Islet precursor cell (in vitro differentiated cells): ENCODE measurements at regions not wholly inside any gene's neighbourhood (a gene's known extent, or its start where the extent isn't known, plus 50 kb on each side); places are given as distances from the start of the nearest gene placed in this dataset.

Source experiments
- DNase-seq: peaks from one replicate; pipeline ENCODE4 v3.0.0-alpha.2; 2018

GRCh38 chr19:46911456-46911855 lies 50.7 kb downstream of the ARHGAP35 start:
- DNase-seq: no peak

- no peak for DNase-seq
These were observed 52.5 kb downstream of the ARHGAP35 start for GRCh38 chr19:46913198-46913851.

DNA sequence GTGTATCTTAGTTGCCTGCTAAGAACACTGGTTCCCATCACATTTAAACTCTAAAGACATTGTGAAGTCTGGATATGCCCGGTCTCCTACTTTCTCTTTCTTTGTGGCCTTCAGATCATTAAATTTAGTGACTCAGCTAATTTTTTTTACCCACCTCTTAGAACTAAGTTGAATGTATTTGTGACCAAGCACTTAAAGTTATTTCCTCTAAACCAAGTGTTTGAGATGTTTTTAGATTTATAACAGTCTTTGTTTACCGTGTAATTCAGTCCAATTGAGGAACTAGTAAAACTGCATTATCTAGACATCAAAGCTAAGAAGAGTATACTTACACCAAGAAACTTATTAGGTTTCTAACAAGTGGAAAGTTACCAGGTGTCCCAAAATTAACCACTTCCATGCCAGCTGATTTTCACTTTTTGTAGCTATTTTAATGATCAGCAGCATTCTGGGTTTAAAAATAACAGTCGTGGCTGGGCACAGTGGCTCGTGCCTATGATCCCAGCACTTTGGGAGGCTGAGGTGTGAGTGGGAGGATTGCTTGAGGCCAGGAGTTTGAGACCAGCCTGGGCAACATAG lies 53.1 kb downstream of the ARHGAP35 start:
- DNase-seq: no peak

- no peak for DNase-seq
These were observed 54.6 kb downstream of the ARHGAP35 start for GRCh38 chr19:46915386-46915785.

DNA sequence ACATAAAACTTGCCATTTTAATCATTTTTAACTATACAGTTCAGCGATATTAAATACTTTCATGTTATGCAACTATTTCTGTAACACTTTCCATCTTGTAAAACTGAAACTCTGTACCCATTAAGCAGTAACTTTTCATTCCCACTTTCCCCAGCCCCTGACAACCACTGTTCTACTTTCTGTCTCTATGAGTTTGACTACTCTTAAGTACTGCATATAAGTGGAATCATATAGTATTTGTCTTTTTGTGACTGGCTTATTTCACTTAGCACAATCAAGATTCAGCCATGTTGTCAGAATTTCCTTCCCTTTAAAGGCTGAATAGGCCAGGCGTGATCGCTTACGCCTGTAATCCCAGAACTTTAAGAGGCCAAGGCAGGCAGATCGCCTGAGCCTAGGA lies 56.2 kb downstream of the ARHGAP35 start:
- DNase-seq: no peak

GRCh38 chr19:46919324-46919723 lies 58.5 kb downstream of the ARHGAP35 start:
- DNase-seq: peak; percentile 76

- no peak for DNase-seq
These were observed 59.6 kb downstream of the ARHGAP35 start for GRCh38 chr19:46920362-46920761.

GRCh38 chr19:46921071-46921470 lies 60.3 kb downstream of the ARHGAP35 start:
- DNase-seq: no peak

GRCh38 chr19:46922465-46922864 lies 61.7 kb downstream of the ARHGAP35 start:
- DNase-seq: no peak

DNA sequence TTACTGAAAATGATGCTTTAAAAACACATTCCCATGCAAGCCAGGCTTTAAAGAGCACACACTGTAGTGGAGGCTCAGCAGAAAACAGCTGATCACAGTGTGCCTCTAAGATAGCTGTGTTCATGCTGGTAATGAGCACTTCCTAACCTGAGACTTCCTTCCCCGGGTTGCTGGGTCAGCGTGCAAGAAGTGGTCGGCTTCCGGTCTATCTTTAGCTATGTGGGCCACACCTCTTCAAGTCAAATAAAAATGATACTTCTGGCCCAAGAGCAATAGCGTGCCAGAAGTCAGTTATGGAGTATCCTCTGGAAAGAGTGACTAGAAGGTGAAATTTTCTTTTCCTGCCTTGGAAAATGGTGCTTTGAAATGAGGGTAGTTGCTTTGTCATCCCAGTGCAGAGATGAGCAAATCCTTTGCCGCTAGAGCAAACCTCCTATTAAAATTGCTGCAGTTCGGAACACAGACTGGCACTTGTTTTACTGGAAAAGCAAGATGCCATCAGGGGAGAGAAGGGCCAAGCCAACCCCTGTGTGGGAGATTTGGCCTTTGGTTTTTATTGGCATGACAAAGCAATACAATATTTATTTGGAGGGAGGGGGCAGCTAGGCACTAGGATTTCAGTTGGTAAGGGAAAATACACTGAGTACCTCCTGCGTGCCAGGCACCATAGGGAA lies 64.2 kb downstream of the ARHGAP35 start:
- DNase-seq: no peak

DNA sequence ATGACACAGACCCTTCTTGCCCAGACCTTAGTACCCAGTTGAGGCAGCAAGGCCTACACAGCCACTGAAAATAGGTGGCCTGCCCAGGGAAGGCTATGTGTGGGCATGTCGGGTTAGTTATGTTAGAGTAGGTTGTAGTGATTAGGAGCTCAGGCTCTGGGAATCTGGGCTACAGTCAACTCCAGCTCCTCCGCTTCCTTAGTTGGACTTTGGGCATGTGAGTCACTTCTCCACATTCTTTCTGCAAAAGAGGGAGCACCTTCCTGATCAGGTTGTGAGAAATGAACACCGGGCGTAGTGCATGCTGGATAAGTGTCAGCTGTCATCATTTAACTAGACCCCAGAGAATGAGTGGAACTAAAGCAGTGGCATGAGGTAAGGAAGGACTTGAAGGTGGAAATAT lies 64.8 kb downstream of the ARHGAP35 start:
- DNase-seq: peak; percentile 67

GRCh38 chr19:46926170-46927071 lies 65.6 kb downstream of the ARHGAP35 start:
- DNase-seq: no peak

GRCh38 chr19:46927106-46927505 lies 66.3 kb downstream of the ARHGAP35 start:
- DNase-seq: no peak

GRCh38 chr19:46927893-46928292 lies 67.1 kb downstream of the ARHGAP35 start:
- no peak for DNase-seq

GRCh38 chr19:46928951-46929350 lies 68.2 kb downstream of the ARHGAP35 start:
- no peak for DNase-seq

DNA sequence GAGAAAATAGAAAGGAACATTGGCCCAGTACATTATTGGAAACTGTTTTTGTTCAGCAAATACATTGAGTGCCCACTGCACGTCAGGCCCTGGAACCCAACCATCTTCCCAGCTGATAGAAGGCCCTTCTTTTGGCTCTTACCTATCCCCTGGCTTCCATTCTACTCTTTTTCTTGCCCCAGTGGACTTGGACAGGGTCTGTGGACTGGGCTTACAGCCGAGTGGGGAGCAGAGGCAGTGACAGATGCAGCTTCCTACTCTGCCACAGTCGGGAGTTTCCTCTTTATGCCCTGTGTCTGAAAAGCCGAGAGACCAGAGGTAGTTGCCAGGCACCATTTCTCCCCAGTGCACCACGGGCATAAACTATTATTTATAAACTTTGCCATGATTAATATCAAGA lies 70.4 kb downstream of the ARHGAP35 start:
- DNase-seq: no peak

DNA sequence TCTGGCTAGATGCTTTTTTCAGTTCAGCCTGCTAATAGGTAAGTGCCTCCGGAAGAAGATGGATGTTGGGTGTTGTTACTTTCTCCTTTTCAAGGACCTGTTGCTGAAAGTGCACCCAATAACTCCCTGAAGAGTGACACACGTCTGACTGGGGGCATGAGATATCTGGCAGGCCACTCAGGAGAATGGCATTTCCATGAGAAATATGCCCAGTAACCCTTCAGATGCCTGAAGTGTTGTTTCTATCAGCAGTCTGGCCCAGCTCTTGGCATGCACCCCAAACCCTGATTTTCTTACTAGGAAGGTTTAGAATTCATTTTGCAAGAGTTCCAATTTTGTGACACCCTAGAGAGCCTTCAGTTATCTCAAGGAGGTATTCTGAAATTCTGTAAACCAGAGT lies 71.5 kb downstream of the ARHGAP35 start:
- no peak for DNase-seq

DNA sequence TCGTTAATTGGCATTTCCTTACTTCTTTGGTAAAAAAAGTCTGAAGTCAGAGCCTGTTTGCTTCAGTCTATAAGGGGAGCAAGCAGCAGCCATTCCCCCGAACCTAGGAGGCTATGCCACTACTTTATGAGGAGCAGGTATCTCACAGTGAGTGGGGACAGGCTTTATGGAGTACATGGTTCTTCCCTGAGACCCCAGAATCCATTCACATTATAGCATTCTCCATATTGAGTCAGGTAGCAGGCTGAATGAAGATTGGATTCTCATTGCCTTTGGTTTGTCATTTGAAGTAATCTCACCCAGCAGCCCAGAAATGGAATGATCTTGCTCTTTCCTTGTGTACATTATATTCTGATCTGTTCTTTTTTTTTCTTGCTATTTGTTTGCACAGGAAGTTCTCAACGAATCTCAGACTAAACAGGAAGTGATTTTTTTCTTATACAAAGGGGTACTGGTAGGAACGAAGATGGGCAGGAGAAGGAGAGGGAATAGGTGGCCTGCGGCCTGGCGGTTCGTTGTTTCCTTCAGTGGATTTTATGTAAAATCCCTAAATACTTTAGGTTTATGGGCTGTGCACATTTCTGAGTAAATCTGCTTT lies 74.4 kb downstream of the ARHGAP35 start:
- no peak for DNase-seq

GRCh38 chr19:46943150-46943946 lies 76.3 kb upstream of the NPAS1 start:
- no peak for DNase-seq

DNA sequence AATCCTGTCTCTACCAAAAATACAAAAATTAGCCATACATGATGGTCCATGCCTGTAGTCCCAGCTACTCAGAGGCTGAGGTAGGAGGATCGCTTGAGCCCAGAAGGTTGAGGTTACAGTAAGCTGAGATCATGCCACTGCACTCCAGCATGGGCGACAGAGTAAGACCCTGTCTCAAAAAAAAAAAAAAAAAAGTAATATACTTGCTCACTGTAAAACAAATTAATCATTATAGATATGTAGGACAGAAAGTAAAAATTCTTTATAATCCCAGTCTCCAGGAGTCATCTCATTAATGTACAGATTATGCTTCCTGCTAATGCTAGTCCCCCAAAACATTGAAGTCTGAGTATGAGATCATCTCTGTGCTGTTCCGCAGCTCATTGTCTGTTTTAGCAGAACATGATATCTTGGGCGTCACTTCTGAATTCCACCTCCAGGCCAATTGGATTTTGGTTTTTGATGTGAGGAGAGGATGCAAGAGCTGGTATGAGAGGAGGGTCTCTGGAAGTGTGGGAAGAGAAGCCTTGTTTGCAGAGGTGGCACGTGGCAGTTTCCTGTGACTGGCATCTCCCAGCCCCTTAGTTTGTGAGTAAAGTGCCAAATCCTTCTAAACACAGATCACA lies 75.4 kb upstream of the NPAS1 start:
- DNase-seq: no peak

DNA sequence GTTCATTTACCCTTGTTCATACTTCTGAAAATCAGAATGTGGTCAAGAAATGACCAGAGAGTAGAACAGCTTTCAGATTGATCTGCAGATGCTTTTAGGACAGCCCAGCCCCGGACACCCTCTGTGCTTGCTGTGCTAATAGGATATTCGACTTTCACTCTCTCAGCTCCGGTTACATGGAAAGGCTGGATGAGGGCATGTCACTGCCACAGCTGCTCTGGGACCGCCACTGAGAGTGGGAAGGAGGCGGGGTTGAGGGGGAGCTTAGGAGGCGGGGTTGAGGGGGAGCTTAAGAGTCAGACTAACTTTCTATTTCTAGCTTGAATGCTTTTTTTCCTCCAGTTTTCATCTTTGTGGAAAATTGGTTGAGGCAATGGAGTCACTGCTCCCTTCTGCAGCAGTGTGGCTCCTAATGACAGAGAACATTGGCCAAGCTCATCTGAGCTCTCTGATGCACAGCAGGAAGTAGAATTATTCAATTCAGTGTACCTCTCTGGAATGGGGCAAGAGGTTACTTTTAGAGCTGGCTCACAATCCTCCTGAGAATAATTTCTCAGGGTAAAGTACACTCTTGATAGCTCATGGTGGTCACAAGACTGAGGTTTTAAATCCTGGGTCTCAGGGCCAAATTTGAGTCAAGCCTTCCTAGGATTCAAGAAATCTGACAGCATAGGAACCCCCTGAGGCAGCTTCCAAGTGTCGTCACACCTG lies 74.6 kb upstream of the NPAS1 start:
- no peak for DNase-seq
